22Rv1 (cell line): ENCODE measurements at regions not wholly inside any gene's neighbourhood (a gene's known extent, or its start where the extent isn't known, plus 50 kb on each side); places are given as distances from the start of the nearest gene placed in this dataset.

Experiments
- H3K27ac ChIP-seq: fragments of 450-650 bp; 2 replicates; pipeline ENCODE4 v1.5.1; 2017
- ZFX ChIP-seq: fragments of 450-650 bp; IDR thresholded peaks from 2 replicates; pipeline ENCODE4 v1.6.1; 2017; ENCODE audit warnings: antibody characterized with exemption, borderline replicate concordance
- TF ChIP-seq, protein P1 (sequence below): fragments of 450-650 bp; IDR thresholded peaks from 2 replicates; pipeline ENCODE4 v1.5.1; 2017; ENCODE audit warnings: mild to moderate bottlenecking

- H3K27ac ChIP-seq = no peak overlapping the region
- TF ChIP-seq ZFX = no peak
- TF ChIP-seq, protein P1, sequence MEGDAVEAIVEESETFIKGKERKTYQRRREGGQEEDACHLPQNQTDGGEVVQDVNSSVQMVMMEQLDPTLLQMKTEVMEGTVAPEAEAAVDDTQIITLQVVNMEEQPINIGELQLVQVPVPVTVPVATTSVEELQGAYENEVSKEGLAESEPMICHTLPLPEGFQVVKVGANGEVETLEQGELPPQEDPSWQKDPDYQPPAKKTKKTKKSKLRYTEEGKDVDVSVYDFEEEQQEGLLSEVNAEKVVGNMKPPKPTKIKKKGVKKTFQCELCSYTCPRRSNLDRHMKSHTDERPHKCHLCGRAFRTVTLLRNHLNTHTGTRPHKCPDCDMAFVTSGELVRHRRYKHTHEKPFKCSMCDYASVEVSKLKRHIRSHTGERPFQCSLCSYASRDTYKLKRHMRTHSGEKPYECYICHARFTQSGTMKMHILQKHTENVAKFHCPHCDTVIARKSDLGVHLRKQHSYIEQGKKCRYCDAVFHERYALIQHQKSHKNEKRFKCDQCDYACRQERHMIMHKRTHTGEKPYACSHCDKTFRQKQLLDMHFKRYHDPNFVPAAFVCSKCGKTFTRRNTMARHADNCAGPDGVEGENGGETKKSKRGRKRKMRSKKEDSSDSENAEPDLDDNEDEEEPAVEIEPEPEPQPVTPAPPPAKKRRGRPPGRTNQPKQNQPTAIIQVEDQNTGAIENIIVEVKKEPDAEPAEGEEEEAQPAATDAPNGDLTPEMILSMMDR = no peak
Measured at GRCh38 chr10:4622384-4622783, 203.6 kb upstream of the AKR1E2 start.

DNA sequence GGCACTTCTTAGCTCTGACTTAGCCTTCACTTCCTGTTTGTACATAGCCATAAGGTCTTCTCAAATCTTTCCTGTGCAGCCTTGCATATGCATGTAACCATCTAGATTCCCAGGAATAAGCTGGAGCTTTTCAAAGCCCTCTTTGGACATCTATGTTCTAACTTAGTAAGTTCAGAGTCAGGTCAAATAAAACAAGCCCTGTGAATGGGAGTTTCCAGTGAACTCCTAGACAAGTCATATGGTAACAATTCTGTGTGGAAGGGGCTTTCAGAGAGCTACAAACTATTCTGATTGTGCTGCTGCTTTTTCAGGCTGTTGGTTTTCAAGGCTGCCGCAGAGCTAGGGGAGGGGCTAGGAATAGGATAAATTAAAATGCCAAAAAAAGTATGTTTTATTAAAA is 208.4 kb upstream of the AKR1E2 start:
- TF ChIP-seq, protein P1 = no peak
- H3K27ac ChIP-seq = no peak overlapping the region

DNA sequence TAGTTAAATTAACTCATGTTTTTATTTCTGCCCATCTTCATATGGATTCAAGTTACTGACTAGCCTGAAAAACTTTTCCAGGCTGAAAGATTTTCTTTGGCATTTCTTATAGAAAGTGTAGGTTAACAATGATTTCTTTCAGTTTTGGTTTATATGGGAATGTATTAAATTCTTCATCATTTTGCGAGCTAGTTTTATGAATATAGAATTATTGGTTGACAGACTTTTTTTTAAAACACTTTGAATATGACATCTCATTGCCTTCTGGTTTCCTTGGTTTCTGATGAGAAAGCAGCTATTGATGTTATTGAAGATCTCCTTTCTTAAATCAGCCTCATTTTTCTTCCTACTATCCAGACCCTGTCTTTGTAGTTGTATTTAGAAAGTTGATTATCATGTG is 211.0 kb upstream of the AKR1E2 start:
- H3K27ac ChIP-seq = no peak overlapping the region

DNA sequence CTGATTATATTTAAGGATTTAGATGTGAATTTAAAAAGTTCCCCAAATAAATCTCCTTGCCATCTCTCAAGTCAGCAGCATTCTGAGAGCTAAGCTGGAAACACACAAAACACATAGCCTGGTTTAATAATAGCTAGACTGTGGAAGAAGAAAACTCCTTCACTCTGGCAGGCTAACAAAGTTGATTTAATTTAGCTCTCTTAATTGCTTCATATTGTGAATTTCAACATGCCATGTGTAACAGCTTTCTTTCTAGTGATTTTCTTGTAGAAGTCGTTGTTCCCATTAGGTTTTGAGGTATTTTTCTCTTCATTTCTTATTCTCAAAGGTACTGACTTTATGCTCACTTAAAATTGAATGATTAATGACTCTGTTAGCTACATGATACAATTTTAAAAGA is 216.8 kb upstream of the AKR1E2 start:
- H3K27ac ChIP-seq = no peak overlapping the region
- no peak for TF ChIP-seq ZFX
- TF ChIP-seq, protein P1 = no peak

More for the DNA sequence above, 211.0 kb upstream of the AKR1E2 start:
- no peak for TF ChIP-seq ZFX
- TF ChIP-seq, protein P1 = no peak

- TF ChIP-seq, protein P1 = no peak
- no peak for TF ChIP-seq ZFX
- no peak overlapping the region for H3K27ac ChIP-seq
Measured at GRCh38 chr10:4607681-4608080, 218.3 kb upstream of the AKR1E2 start.

GRCh38 chr10:4606856-4607636 is 219.0 kb upstream of the AKR1E2 start:
- TF ChIP-seq, protein P1 = no peak
- TF ChIP-seq ZFX = no peak
- H3K27ac ChIP-seq = no peak overlapping the region

DNA sequence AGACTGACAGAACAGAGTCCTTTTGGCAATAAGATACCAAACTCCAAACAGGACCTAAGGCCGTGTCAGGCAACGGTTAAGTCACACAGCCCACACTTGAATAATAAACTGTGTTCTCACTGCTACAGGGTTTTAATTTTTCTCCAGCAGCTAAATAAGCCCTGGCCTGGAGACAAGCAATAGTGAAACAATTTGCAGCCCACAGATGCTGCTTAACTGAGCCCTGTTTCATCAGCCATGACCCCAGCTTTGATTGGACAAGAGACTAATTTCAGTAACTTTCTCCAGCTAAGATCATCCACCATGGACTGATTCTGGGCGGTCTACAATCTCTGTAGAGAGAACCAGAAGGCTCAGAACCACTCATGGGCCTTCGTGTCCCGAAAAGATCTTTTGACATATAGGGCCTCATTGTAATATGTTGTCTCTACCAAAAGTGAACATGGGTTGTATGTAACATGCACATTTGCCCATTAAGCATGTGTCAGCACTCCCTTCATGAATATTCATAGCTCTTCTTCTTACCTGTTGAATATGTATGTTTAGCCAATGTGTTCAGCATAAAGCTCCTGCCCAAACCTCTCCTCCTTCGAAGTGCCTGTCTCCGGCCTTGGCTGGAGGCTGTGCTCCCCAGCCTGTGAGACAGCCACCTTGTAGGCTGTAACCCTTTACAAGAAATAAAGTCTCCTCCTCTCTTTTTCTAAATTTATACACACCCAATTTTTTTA is 223.1 kb upstream of the AKR1E2 start:
- H3K27ac ChIP-seq = no peak overlapping the region
- TF ChIP-seq, protein P1 = no peak
- TF ChIP-seq ZFX = no peak
